CD4-positive, alpha-beta T cell treated with Interleukin-15 for 1 hour (primary cell): ENCODE measurements at regions not wholly inside any gene's neighbourhood (a gene's known extent, or its start where the extent isn't known, plus 50 kb on each side); places are given as distances from the start of the nearest gene placed in this dataset.
"Not testable (repeated sequence)": the region's sequence is repeated elsewhere in the genome, so short reads cannot be mapped to it uniquely, and the experiment has no call there.

ENCODE experiments used
- DNase-seq: peaks from one replicate; pipeline ENCODE4 v3.0.0-alpha.2; 2020

GRCh38 chr1:229888157-229888556, 178.9 kb upstream of the GALNT2 start:
- no peak for DNase-seq

- DNase-seq: no peak
Observed at GRCh38 chr1:229888561-229889001, 178.5 kb upstream of the GALNT2 start.

- DNase-seq: no peak
Observed at GRCh38 chr1:229889031-229889517, 178.0 kb upstream of the GALNT2 start.

GRCh38 chr1:229891227-229891626, 175.8 kb upstream of the GALNT2 start:
- no peak for DNase-seq

GRCh38 chr1:229892515-229893117, 174.4 kb upstream of the GALNT2 start:
- DNase-seq: no peak

GRCh38 chr1:229893762-229894444, 173.1 kb upstream of the GALNT2 start:
- DNase-seq: no peak

- DNase-seq: no peak
Observed at GRCh38 chr1:229894532-229894931, 172.5 kb upstream of the GALNT2 start.

- no peak for DNase-seq
Observed at GRCh38 chr1:229895605-229896004, 171.4 kb upstream of the GALNT2 start.

- no peak for DNase-seq
Observed at GRCh38 chr1:229896306-229896705, 170.7 kb upstream of the GALNT2 start.

GRCh38 chr1:229896861-229897260, 170.2 kb upstream of the GALNT2 start:
- no peak for DNase-seq

- no peak for DNase-seq
Observed at GRCh38 chr1:229897501-229897900, 169.5 kb upstream of the GALNT2 start.

- no peak for DNase-seq
Observed at GRCh38 chr1:229900220-229900619, 166.8 kb upstream of the GALNT2 start.

GRCh38 chr1:229905031-229905545, 161.9 kb upstream of the GALNT2 start:
- DNase-seq: no peak

- DNase-seq: no peak
Observed at GRCh38 chr1:229905652-229906051, 161.4 kb upstream of the GALNT2 start.

GRCh38 chr1:229907884-229908638, 159.0 kb upstream of the GALNT2 start:
- DNase-seq: no peak

GRCh38 chr1:229908689-229909088, 158.3 kb upstream of the GALNT2 start:
- no peak for DNase-seq

GRCh38 chr1:229913489-229913888, 153.5 kb upstream of the GALNT2 start:
- no peak for DNase-seq

GRCh38 chr1:229919488-229919887, 147.6 kb upstream of the GALNT2 start:
- DNase-seq: not testable (repeated sequence)

GRCh38 chr1:229920683-229921082, 146.4 kb upstream of the GALNT2 start:
- DNase-seq: no peak

- no peak for DNase-seq
Observed at GRCh38 chr1:229922249-229922648, 144.8 kb upstream of the GALNT2 start.

GRCh38 chr1:229924639-229925038, 142.4 kb upstream of the GALNT2 start:
- no peak for DNase-seq

- DNase-seq: no peak
Observed at GRCh38 chr1:229928767-229929166, 138.3 kb upstream of the GALNT2 start.

- not testable (repeated sequence) for DNase-seq
Observed at GRCh38 chr1:229931751-229932150, 135.3 kb upstream of the GALNT2 start.

- DNase-seq: not testable (repeated sequence)
Observed at GRCh38 chr1:229935157-229935556, 131.9 kb upstream of the GALNT2 start.
